Omental fat pad (tissue), 3 donors: ENCODE measurements at regions not wholly inside any gene's neighbourhood (a gene's known extent, or its start where the extent isn't known, plus 50 kb on each side); places are given as distances from the start of the nearest gene placed in this dataset.
"Not testable (repeated sequence)": the region's sequence is repeated elsewhere in the genome, so short reads cannot be mapped to it uniquely, and the experiment has no call there.

ENCODE experiments used
- ATAC-seq: fragments of 150-250 bp; one replicate; pipeline ENCODE4 v1.9.1; 2016; ENCODE audit warnings: mild to moderate bottlenecking, moderate library complexity; ENCODE audit not compliant: low FRiP score
- DNase-seq: peaks from one replicate; pipeline ENCODE4 v3.0.0-alpha.2; 2019; ENCODE audit warnings: low spot score
- CTCF ChIP-seq, 3 donors: fragments of 450-650 bp; IDR thresholded peaks; one replicate each; pipeline ENCODE4 v1.5.1; 2016 to 2017; ENCODE audit warnings: antibody characterized with exemption in 3 of 3, mild to moderate bottlenecking in 3 of 3, moderate library complexity in 2 of 3

- DNase-seq (no peak), ATAC-seq (no peak)
- TF ChIP-seq CTCF (IDR thresholded peaks at IDR 0.05), result no peak
Observed at GRCh38 chr1:79151006-79151796, 144.7 kb upstream of the ADGRL4 start.

- DNase-seq (no peak), ATAC-seq (no peak)
- TF ChIP-seq CTCF (IDR thresholded peaks at IDR 0.05), result no peak
Observed at GRCh38 chr1:79150576-79150975, 144.0 kb upstream of the ADGRL4 start.

- not testable (repeated sequence) for DNase-seq, ATAC-seq
Observed at GRCh38 chr1:79138227-79138626, 131.7 kb upstream of the ADGRL4 start.

GRCh38 chr1:79133774-79134364 lies 127.3 kb upstream of the ADGRL4 start:
- no peak for ATAC-seq
- TF ChIP-seq CTCF (IDR thresholded peaks at IDR 0.05), result no peak
- no peak for DNase-seq

GRCh38 chr1:79131626-79132025 lies 125.1 kb upstream of the ADGRL4 start:
- DNase-seq, result no peak
- no peak for ATAC-seq
- TF ChIP-seq CTCF (IDR thresholded peaks at IDR 0.05), result no peak

- ATAC-seq, result no peak
- no peak for DNase-seq
- TF ChIP-seq CTCF (IDR thresholded peaks at IDR 0.05), result no peak
Observed at GRCh38 chr1:79129914-79130313, 123.4 kb upstream of the ADGRL4 start.

- ATAC-seq (no peak), DNase-seq (no peak)
- no peak for TF ChIP-seq CTCF (IDR thresholded peaks at IDR 0.05)
Observed at GRCh38 chr1:79128722-79129121, 122.2 kb upstream of the ADGRL4 start.
